ENCODE measurements at regions not wholly inside any gene's neighbourhood (a gene's known extent, or its start where the extent isn't known, plus 50 kb on each side); places are given as distances from the start of the nearest gene placed in this dataset.
A peak's percentile ranks its signal among the peaks of the same experiment; 100 is the strongest.

GRCh38 chr5:6886866-6887265 is 173.6 kb downstream of the TENT4A start:
- ChIA-PET CTCF (ENCODE audit: partially characterized antibody) (no interaction called here), POLR2A (ENCODE audit: partially characterized antibody) (no interaction called here)
- DNase-seq = no peak
- Histone ChIP-seq H3K4me3 (ENCODE audit: low read length in 2 of 2) (no peak overlapping the region), H3K36me3 (ENCODE audit: insufficient read depth, low read length) (no peaks in the 10 kb centered on the region), H3K9me3 (ENCODE audit: control insufficient read depth in 1 of 2, low read length in 2 of 2) (peaks cover 0 to 6% of the 10 kb centered on the region in 2 donors), H3K27ac (ENCODE audit: low read depth, low read length) (no peak overlapping the region), H3K4me1 (ENCODE audit: insufficient read depth, low read length) (no peaks in the 10 kb centered on the region), H3K27me3 (ENCODE audit: insufficient read depth, low read length) (no peaks in the 10 kb centered on the region)
- peak overlapping the region in 1 of 8 donors; percentile 9 for H3K4me3 Mint-ChIP-seq
- peaks cover 0 to 2% (median 0%) of the 10 kb centered on the region in 4 donors for H3K4me1 Mint-ChIP-seq
- H3K9me3 Mint-ChIP-seq = peaks cover 7 to 56% (median 36%) of the 10 kb centered on the region in 8 donors
- intact Hi-C loops (cut with micrococcal nuclease) = no loop called here
- no peak overlapping the region for H3K27ac Mint-ChIP-seq
- H3K27me3 Mint-ChIP-seq = peaks cover 0 to 3% of the 10 kb centered on the region in 2 donors
- H3K36me3 Mint-ChIP-seq = peaks cover 3 to 5% of the 10 kb centered on the region in 2 donors

- intact Hi-C loops (cut with micrococcal nuclease) = no loop called here
- ChIA-PET POLR2A (ENCODE audit: partially characterized antibody) (no interaction called here), CTCF (ENCODE audit: partially characterized antibody) (no interaction called here)
- Histone ChIP-seq H3K4me3 (ENCODE audit: low read length in 2 of 2) (no peak overlapping the region), H3K4me1 (ENCODE audit: insufficient read depth, low read length) (no peaks in the 10 kb centered on the region), H3K27me3 (ENCODE audit: insufficient read depth, low read length) (no peaks in the 10 kb centered on the region), H3K9me3 (ENCODE audit: control insufficient read depth in 1 of 2, low read length in 2 of 2) (peaks cover 0 to 6% of the 10 kb centered on the region in 2 donors), H3K36me3 (ENCODE audit: insufficient read depth, low read length) (no peaks in the 10 kb centered on the region), H3K27ac (ENCODE audit: low read depth, low read length) (no peak overlapping the region)
- no peak for DNase-seq
- H3K27me3 Mint-ChIP-seq = peaks cover 0 to 3% of the 10 kb centered on the region in 2 donors
- peaks cover 7 to 56% (median 37%) of the 10 kb centered on the region in 8 donors for H3K9me3 Mint-ChIP-seq
- H3K36me3 Mint-ChIP-seq = peaks cover 3 to 5% of the 10 kb centered on the region in 2 donors
- H3K4me1 Mint-ChIP-seq = peaks cover 0 to 2% (median 0%) of the 10 kb centered on the region in 4 donors
- no peak overlapping the region for H3K4me3 Mint-ChIP-seq
- H3K27ac Mint-ChIP-seq = no peak overlapping the region
Measured at GRCh38 chr5:6889030-6889429, 175.8 kb downstream of the TENT4A start.

GRCh38 chr5:6899221-6899620 is 186.0 kb downstream of the TENT4A start:
- DNase-seq = no peak

GRCh38 chr5:6900247-6901227 is 187.3 kb downstream of the TENT4A start:
- Mint-ChIP-seq H3K27me3 (peaks cover 0 to 2% of the 10 kb centered on the region in 2 donors), H3K27ac (no peak overlapping the region), H3K4me3 (no peak overlapping the region), H3K36me3 (no peaks in the 10 kb centered on the region), H3K4me1 (no peaks in the 10 kb centered on the region), H3K9me3 (peaks cover 0 to 3% (median 0%) of the 10 kb centered on the region in 8 donors)
- ChIA-PET POLR2A (ENCODE audit: partially characterized antibody) (no interaction called here), CTCF (ENCODE audit: partially characterized antibody) (no interaction called here)
- intact Hi-C loops (cut with micrococcal nuclease) = no loop called here
- Histone ChIP-seq H3K36me3 (ENCODE audit: insufficient read depth, low read length) (no peaks in the 10 kb centered on the region), H3K27me3 (ENCODE audit: insufficient read depth, low read length) (no peaks in the 10 kb centered on the region), H3K9me3 (ENCODE audit: control insufficient read depth in 1 of 2, low read length in 2 of 2) (no peaks in the 10 kb centered on the region), H3K4me1 (ENCODE audit: insufficient read depth, low read length) (no peaks in the 10 kb centered on the region), H3K4me3 (ENCODE audit: low read length in 2 of 2) (no peak overlapping the region), H3K27ac (ENCODE audit: low read depth, low read length) (no peak overlapping the region)
- no peak for DNase-seq

More at GRCh38 chr5:6899221-6899620, 186.0 kb downstream of the TENT4A start:
- H3K9me3 ChIP-seq (ENCODE audit: control insufficient read depth in 1 of 2, low read length in 2 of 2) = no peaks in the 10 kb centered on the region
- Mint-ChIP-seq H3K4me1 (no peaks in the 10 kb centered on the region), H3K9me3 (peaks cover 0 to 7% (median 0%) of the 10 kb centered on the region in 8 donors), H3K27ac (no peak overlapping the region), H3K27me3 (peaks cover 0 to 2% of the 10 kb centered on the region in 2 donors), H3K4me3 (no peak overlapping the region), H3K36me3 (no peaks in the 10 kb centered on the region)
- intact Hi-C loops (cut with micrococcal nuclease) = no loop called here
- H3K27me3 ChIP-seq (ENCODE audit: insufficient read depth, low read length) = no peaks in the 10 kb centered on the region
- no peak overlapping the region for H3K27ac ChIP-seq (ENCODE audit: low read depth, low read length)
- no peaks in the 10 kb centered on the region for H3K4me1 ChIP-seq (ENCODE audit: insufficient read depth, low read length)
- H3K36me3 ChIP-seq (ENCODE audit: insufficient read depth, low read length) = no peaks in the 10 kb centered on the region
- CTCF ChIA-PET (ENCODE audit: partially characterized antibody) = no interaction called here
- POLR2A ChIA-PET (ENCODE audit: partially characterized antibody) = no interaction called here
- no peak overlapping the region for H3K4me3 ChIP-seq (ENCODE audit: low read length in 2 of 2)

GRCh38 chr5:6902094-6902493 is 188.9 kb downstream of the TENT4A start:
- ChIA-PET CTCF (ENCODE audit: partially characterized antibody) (no interaction called here), POLR2A (ENCODE audit: partially characterized antibody) (no interaction called here)
- intact Hi-C loops (cut with micrococcal nuclease) = no loop called here
- no peaks in the 10 kb centered on the region for H3K4me1 Mint-ChIP-seq
- H3K4me3 Mint-ChIP-seq = no peak overlapping the region
- no peak overlapping the region for H3K27ac ChIP-seq (ENCODE audit: low read depth, low read length)
- no peaks in the 10 kb centered on the region for H3K4me1 ChIP-seq (ENCODE audit: insufficient read depth, low read length)
- no peaks in the 10 kb centered on the region for H3K36me3 Mint-ChIP-seq
- no peaks in the 10 kb centered on the region for H3K36me3 ChIP-seq (ENCODE audit: insufficient read depth, low read length)
- H3K27ac Mint-ChIP-seq = no peak overlapping the region
- H3K4me3 ChIP-seq (ENCODE audit: low read length in 2 of 2) = no peak overlapping the region
- no peak for DNase-seq
- peaks cover 1 to 5% of the 10 kb centered on the region in 2 donors for H3K27me3 Mint-ChIP-seq
- no peaks in the 10 kb centered on the region for H3K27me3 ChIP-seq (ENCODE audit: insufficient read depth, low read length)
- H3K9me3 ChIP-seq (ENCODE audit: control insufficient read depth in 1 of 2, low read length in 2 of 2) = no peaks in the 10 kb centered on the region
- peaks cover 0 to 3% (median 0%) of the 10 kb centered on the region in 8 donors for H3K9me3 Mint-ChIP-seq

GRCh38 chr5:6902597-6902996 is 189.4 kb downstream of the TENT4A start:
- CTCF ChIA-PET (ENCODE audit: partially characterized antibody) = no interaction called here
- intact Hi-C loops (cut with micrococcal nuclease) = no loop called here
- H3K4me1 ChIP-seq (ENCODE audit: insufficient read depth, low read length) = no peaks in the 10 kb centered on the region
- no peak overlapping the region for H3K4me3 ChIP-seq (ENCODE audit: low read length in 2 of 2)
- H3K27me3 Mint-ChIP-seq = peaks cover 6% of the 10 kb centered on the region in 2 donors
- no peaks in the 10 kb centered on the region for H3K36me3 Mint-ChIP-seq
- H3K4me3 Mint-ChIP-seq = no peak overlapping the region
- POLR2A ChIA-PET (ENCODE audit: partially characterized antibody) = no interaction called here
- no peaks in the 10 kb centered on the region for H3K9me3 ChIP-seq (ENCODE audit: control insufficient read depth in 1 of 2, low read length in 2 of 2)
- H3K27me3 ChIP-seq (ENCODE audit: insufficient read depth, low read length) = no peaks in the 10 kb centered on the region
- H3K27ac Mint-ChIP-seq = no peak overlapping the region
- H3K36me3 ChIP-seq (ENCODE audit: insufficient read depth, low read length) = no peaks in the 10 kb centered on the region
- H3K4me1 Mint-ChIP-seq = no peaks in the 10 kb centered on the region
- H3K9me3 Mint-ChIP-seq = peaks cover 0 to 3% (median 0%) of the 10 kb centered on the region in 8 donors
- no peak overlapping the region for H3K27ac ChIP-seq (ENCODE audit: low read depth, low read length)
- no peak for DNase-seq

GRCh38 chr5:6903934-6904333 is 190.7 kb downstream of the TENT4A start:
- Histone ChIP-seq H3K4me3 (ENCODE audit: low read length in 2 of 2) (no peak overlapping the region), H3K36me3 (ENCODE audit: insufficient read depth, low read length) (no peaks in the 10 kb centered on the region), H3K27me3 (ENCODE audit: insufficient read depth, low read length) (no peaks in the 10 kb centered on the region), H3K4me1 (ENCODE audit: insufficient read depth, low read length) (no peaks in the 10 kb centered on the region), H3K27ac (ENCODE audit: low read depth, low read length) (no peak overlapping the region), H3K9me3 (ENCODE audit: control insufficient read depth in 1 of 2, low read length in 2 of 2) (no peaks in the 10 kb centered on the region)
- no peak overlapping the region for H3K4me3 Mint-ChIP-seq
- DNase-seq = no peak
- H3K9me3 Mint-ChIP-seq = peaks cover 0 to 3% (median 0%) of the 10 kb centered on the region in 8 donors
- H3K4me1 Mint-ChIP-seq = no peaks in the 10 kb centered on the region
- no peaks in the 10 kb centered on the region for H3K36me3 Mint-ChIP-seq
- intact Hi-C loops (cut with micrococcal nuclease) = no loop called here
- H3K27ac Mint-ChIP-seq = peak overlapping the region in 1 of 7 donors; percentile 7
- peaks cover 6 to 7% of the 10 kb centered on the region in 2 donors for H3K27me3 Mint-ChIP-seq
- CTCF ChIA-PET (ENCODE audit: partially characterized antibody) = no interaction called here
- POLR2A ChIA-PET (ENCODE audit: partially characterized antibody) = no interaction called here
